HG03175 (cell line): ENCODE measurements at regions not wholly inside any gene's neighbourhood (a gene's known extent, or its start where the extent isn't known, plus 50 kb on each side); places are given as distances from the start of the nearest gene placed in this dataset.
"Not testable (repeated sequence)": the region's sequence is repeated elsewhere in the genome, so short reads cannot be mapped to it uniquely, and the experiment has no call there.

Source experiments
- ATAC-seq: cut with Tn5 transposase; IDR thresholded peaks from one replicate; pipeline ENCODE4 v1.9.1; 2021; ENCODE audit warnings: mild to moderate bottlenecking, moderate library complexity; ENCODE audit not compliant: unreplicated experiment

GRCh38 chr2:34529965-34530364, 930.9 kb upstream of the FAM98A start:
- no peak for ATAC-seq

- ATAC-seq, result no peak
Observed at GRCh38 chr2:34523958-34524514, 924.9 kb upstream of the FAM98A start.

DNA sequence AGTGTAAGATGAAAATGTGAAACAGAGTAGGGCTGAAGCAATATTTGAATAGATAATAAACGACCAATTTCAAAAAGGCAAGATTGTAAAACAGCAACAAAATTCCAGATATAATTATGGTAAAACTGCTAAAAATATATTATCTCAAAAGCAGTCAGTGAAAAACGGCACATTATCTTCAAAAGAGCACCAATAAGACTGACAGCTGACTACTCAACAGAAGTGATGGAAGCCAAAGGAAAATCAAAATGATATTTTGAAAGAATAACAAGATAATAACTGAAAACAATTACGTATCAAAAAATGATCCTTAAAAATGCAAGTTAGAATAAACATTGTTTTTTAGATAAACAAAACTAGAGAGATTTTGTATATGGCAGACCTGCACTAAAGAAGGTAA, 920.6 kb upstream of the FAM98A start:
- no peak for ATAC-seq

- ATAC-seq, result no peak
Observed at GRCh38 chr2:34498561-34498960, 899.5 kb upstream of the FAM98A start.

DNA sequence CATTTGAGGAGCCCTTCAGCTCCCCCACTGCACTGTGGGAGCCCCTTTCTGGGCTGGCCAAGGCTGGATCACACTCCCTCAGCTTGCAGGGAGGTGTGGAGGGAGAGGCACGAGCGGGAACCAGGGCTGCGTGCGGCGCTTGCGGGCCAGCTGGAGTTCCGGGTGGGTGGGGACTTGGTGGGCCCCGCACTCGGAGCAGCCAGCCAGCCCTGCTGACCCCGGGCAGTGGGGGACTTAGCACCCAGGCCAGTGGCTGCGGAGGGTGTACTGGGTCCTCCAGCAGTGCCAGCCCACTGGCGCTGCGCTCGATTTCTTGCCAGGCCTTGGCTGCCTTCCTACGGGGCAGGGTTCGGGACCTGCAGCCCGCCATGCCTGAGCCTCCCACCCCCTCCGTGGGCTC, 895.1 kb upstream of the FAM98A start:
- not testable (repeated sequence) for ATAC-seq

GRCh38 chr2:34492561-34493455, 893.7 kb upstream of the FAM98A start:
- no peak for ATAC-seq

DNA sequence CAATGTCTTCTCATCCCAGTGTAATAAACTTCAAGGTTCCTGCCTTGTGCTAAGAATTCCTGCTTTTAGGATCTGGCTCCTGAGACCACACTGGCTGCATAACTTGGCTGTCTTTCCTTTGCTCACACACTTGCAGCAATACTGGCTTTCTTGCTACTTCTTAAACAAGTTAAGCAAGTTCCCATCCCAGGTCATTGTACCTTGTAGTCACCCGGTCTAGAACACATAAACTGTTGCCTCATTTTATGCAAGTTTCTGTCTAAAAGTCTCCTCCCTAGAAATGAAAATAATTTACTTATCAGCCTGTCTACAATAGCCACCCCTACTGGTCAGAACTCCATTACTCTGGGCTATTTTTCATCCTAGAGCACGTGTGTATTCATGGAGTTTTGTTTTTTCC, 887.9 kb upstream of the FAM98A start:
- no peak for ATAC-seq

DNA sequence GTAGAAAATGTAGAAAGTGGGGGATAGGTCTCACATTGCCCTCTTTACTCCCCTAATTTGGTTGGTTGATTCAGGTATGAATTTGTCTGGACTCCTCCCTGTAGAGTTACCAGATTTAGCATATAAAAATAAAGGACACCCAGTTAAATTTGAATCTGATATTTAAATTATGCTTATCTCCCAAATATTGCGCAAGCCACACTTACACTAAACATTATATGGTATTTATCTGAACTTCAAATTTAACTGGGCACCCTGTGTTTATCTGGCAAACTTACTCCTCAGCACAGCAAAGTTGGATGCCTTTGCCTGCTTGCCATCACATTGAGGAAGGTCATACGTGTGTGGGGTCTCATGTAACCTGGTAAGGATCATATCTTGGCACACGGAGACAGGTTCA, 882.4 kb upstream of the FAM98A start:
- no peak for ATAC-seq

DNA sequence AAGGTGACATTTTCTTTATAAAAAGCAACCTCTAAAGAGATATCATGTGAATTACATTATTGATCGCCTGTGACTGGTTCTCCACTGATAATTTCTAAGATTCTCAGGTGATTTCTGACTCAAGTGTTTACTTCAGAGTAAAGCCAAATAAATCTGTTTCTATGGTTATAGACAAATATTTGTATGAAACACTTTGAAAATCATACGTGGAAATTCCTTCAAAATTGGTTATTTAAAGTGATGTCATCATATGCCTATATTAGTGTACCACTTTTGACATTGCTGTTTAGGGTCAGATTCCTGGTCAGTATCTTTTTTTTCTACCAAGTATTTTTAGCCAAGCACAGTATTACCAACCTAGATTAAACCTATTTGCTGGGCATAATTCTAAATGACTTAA, 881.3 kb upstream of the FAM98A start:
- ATAC-seq, result no peak

DNA sequence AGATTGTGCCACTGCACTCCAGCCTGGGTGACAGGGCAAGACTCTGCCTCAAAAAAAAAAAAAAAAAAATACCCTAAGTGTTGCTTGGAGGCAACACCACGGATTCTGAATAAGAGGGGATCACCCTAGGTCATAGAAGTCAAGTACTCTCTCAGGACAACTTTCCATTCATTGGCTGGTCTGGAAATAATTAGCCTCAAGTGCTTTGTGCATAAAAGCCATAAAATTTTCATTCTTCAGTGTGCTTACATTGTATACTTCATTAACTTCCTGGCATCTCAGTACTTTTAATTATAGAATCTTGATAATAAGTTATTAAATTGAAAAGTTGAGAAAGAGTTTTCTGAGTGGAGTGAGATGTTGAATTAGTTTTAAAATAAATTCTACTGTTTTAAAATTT, 876.1 kb upstream of the FAM98A start:
- no peak for ATAC-seq

- no peak for ATAC-seq
Observed at GRCh38 chr2:34474646-34475045, 875.5 kb upstream of the FAM98A start.

DNA sequence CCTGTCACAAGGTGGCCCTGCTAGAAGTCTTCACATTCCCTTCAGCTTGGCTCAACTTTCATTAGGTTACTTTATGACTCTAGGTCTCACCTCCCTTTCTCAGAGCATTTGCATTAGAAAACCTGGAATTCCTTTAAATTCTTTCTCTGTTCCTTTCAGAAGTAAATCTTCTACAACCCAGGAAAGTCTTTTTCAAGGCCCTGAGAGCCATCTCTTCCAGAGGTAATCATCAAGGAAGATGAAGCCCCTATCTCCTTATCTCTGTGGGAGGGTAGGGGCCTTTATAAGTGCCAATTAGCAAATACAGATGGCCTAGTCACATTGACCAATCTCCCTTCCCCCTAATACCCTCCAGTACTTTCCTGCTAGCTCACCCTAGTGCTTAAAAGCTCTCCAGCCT, 848.0 kb upstream of the FAM98A start:
- ATAC-seq, result no peak

DNA sequence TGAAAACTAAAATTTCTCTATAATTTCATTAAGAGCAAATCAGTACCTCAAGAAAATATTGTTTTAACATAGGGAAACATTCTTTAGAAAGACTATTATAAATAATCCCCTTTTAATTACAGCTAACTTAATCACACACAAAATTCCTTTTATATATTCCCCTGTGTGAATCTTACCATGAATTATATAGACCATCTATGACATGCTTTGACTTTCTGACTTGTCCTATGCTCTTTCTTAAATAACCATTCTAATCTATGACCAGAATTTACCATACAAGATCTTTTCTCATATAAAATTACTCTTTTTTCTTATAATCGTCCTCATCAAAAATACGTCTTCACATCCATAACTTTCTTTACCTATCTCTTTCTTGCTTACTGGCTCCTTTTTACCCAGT, 824.2 kb upstream of the FAM98A start:
- ATAC-seq, result no peak

DNA sequence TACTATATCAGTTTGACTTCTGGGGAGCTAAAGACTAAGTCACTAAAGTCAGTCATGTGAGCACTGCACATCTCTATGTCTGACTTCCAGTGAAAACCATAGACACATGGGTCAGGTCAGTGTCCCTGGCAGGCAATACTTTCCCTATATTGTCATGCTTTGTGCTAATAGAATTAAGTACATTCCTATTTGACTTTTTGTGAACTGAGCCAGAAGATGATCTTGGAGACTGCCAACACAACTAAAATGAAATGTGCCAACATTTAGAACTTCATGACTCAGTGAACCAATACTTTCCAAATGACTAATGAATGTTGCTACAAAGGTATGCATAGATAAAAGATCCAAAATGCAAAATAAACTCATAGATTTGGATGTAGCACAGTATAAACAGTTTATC, 820.8 kb upstream of the FAM98A start:
- ATAC-seq, result no peak

GRCh38 chr2:34416856-34417255, 817.8 kb upstream of the FAM98A start:
- ATAC-seq, result no peak

- no peak for ATAC-seq
Observed at GRCh38 chr2:34414856-34415255, 815.8 kb upstream of the FAM98A start.

DNA sequence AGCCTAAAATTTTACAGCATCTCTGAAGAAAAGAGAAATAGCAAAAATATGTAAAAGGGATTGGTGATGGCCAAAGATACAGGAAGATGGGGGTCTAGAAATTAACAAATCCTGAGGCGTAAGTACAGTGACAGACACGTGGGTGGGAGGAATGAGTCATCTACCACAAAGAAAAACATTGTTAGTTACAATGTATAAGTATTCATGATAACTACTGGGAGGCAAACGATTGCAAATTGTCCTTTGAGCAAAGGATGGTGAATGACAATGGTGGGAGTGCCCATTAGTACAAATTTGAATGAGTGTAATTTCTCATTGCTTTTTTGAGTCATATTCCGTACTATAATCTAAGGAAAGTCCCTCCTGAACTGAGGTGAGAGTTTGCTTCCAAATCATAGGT, 809.0 kb upstream of the FAM98A start:
- ATAC-seq, result no peak

GRCh38 chr2:34403512-34403911, 804.4 kb upstream of the FAM98A start:
- ATAC-seq, result no peak

DNA sequence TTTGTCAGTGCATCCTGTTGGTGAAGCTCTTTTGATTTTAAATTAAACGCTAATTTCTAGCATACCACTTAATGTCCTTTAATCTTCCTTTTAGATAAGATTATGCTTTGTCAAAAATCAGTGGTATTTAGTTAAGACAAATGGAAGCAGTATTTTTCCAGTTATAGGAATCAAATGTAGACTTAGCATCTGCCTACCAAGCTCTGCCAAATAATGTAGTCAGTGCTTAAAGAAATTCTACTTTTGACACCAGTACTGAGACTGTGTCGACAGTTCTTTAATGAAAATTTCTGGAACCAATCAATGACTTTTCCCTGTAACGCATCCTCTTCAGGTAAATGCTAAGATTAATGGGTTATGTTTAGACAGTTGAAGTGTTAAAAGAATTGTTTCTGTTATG, 803.3 kb upstream of the FAM98A start:
- ATAC-seq, result no peak

DNA sequence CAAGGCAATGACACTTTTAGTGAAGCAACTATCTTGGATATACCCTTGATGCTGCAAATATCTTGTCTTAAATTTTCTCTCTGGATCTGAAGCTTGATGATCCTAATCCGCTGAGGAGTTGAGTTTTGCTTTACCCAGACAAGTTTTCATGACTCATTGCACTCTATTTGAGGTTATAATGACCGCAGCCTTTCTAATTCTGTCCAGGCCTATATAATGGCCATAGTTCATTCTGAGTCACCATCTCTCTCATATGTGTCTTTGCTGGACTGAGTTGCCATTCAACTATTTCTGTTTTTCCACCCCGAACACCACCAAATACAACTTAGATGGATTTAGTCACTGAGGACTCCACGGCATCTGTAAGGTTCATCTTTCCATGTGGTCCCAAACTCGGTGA, 802.1 kb upstream of the FAM98A start:
- no peak for ATAC-seq

DNA sequence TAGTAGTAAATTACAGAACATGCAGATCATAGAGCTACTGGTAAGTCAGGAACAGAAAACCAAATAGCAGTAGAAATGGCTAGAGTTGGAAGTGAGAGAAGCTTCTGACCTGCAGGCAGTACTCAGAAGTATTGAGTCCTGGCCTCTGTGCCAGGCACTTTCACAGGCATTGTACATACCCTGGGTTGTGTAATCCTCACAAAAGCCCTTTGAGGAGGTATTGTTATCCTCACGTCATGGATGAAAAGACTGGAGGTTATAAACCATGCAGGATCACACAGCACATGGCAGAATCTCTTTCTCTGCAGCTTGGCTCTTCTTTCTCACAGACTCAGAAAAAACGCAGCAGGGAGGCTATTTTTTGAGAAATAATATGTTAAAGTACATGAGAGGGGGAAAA, 789.3 kb upstream of the FAM98A start:
- no peak for ATAC-seq

DNA sequence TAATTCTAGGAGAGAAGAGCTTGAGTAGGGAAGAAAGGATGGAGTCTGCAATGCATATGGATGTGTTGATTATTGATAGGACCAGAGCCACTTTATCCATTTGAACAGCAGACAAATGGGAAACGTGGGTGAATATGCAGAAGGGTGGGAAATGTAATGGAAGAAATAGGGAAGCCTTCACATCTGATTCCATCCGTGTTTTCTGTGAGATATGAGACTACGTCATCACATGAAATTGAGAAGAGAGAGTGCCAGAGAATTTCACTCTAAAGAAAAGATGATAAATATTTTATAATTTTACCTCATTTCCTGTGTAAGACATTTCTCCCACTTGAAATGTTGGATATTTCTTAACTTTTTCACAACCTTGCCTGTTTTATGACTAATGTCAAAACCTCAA, 788.4 kb upstream of the FAM98A start:
- no peak for ATAC-seq

- ATAC-seq, result no peak
Observed at GRCh38 chr2:34379586-34379985, 780.5 kb upstream of the FAM98A start.
